Neutrophil (primary cell): ENCODE measurements at regions not wholly inside any gene's neighbourhood (a gene's known extent, or its start where the extent isn't known, plus 50 kb on each side); places are given as distances from the start of the nearest gene placed in this dataset.

ENCODE experiments used
- H3K27ac ChIP-seq: fragments of 200-600 bp; sonication (generic); 2 replicates; pipeline ENCODE4 v1.5.1; 2016; ENCODE audit warnings: mild to moderate bottlenecking, moderate library complexity
- H3K27me3 ChIP-seq: fragments of 200-600 bp; sonication (generic); 2 replicates; pipeline ENCODE4 v1.6.0; 2016; ENCODE audit warnings: mild to moderate bottlenecking
- H3K36me3 ChIP-seq: fragments of 200-600 bp; sonication (generic); 2 replicates; pipeline ENCODE4 v1.5.1; 2017
- H3K4me1 ChIP-seq, 2 experiments: fragments of 200-600 bp in 1 of 2; sonication (generic) in 1 of 2; 1 replicate in 1 of 2; 2 replicates in 1 of 2; pipeline versions ENCODE4 v1.5.1 to v1.6.1; 2013 to 2016; ENCODE audit warnings: low read depth in 1 of 2, low read length in 1 of 2, mild to moderate bottlenecking in 1 of 2, moderate library complexity in 1 of 2; ENCODE audit not compliant: control insufficient read depth in 1 of 2, insufficient read depth in 1 of 2
- H3K4me3 ChIP-seq, 2 experiments: fragments of 200-600 bp in 1 of 2; sonication (generic) in 1 of 2; 1 replicate in 1 of 2; 2 replicates in 1 of 2; pipeline ENCODE4 v1.5.1; 2013 to 2016; ENCODE audit warnings: low read depth in 1 of 2, low read length in 1 of 2, mild to moderate bottlenecking in 1 of 2, moderate library complexity in 1 of 2
- H3K9me3 ChIP-seq: fragments of 200-600 bp; sonication (generic); 2 replicates; pipeline ENCODE4 v1.5.1; 2016
- CTCF ChIP-seq: fragments of 200-600 bp; sonication (generic); IDR thresholded peaks from 2 replicates; pipeline ENCODE4 v1.5.1; 2016; ENCODE audit warnings: antibody characterized with exemption

- H3K9me3 ChIP-seq = no peaks in the 10 kb centered on the region
- no peaks in the 10 kb centered on the region for H3K36me3 ChIP-seq
- TF ChIP-seq CTCF = no peak
- peaks cover 5 to 10% of the 10 kb centered on the region in 2 experiments for H3K4me1 ChIP-seq
- peaks cover 70% of the 10 kb centered on the region for H3K27me3 ChIP-seq
- no peak overlapping the region for H3K27ac ChIP-seq
- no peak overlapping the region for H3K4me3 ChIP-seq
Measured at GRCh38 chrX:120001787-120002186, 58.2 kb upstream of the NKAP start.

GRCh38 chrX:120000490-120001246, 57.1 kb upstream of the NKAP start:
- Histone ChIP-seq H3K4me1 (peaks cover 5 to 10% of the 10 kb centered on the region in 2 experiments), H3K27me3 (peaks cover 81% of the 10 kb centered on the region), H3K9me3 (no peaks in the 10 kb centered on the region), H3K27ac (no peak overlapping the region), H3K36me3 (no peaks in the 10 kb centered on the region), H3K4me3 (no peak overlapping the region)
- TF ChIP-seq CTCF = no peak

- Histone ChIP-seq H3K4me1 (peaks cover 5 to 10% of the 10 kb centered on the region in 2 experiments), H3K27me3 (peaks cover 96% of the 10 kb centered on the region), H3K4me3 (no peak overlapping the region), H3K27ac (no peak overlapping the region), H3K36me3 (no peaks in the 10 kb centered on the region), H3K9me3 (no peaks in the 10 kb centered on the region)
- no peak for TF ChIP-seq CTCF
Measured at GRCh38 chrX:119999087-119999634, 55.6 kb upstream of the NKAP start.

- H3K27me3 ChIP-seq = peaks cover 100% of the 10 kb centered on the region
- H3K36me3 ChIP-seq = no peaks in the 10 kb centered on the region
- peaks cover 5 to 10% of the 10 kb centered on the region in 2 experiments for H3K4me1 ChIP-seq
- TF ChIP-seq CTCF = no peak
- no peak overlapping the region for H3K4me3 ChIP-seq
- no peak overlapping the region for H3K27ac ChIP-seq
- H3K9me3 ChIP-seq = no peaks in the 10 kb centered on the region
Measured at GRCh38 chrX:119997570-119997969, 54.0 kb upstream of the NKAP start.

GRCh38 chrX:119996600-119997524, 53.3 kb upstream of the NKAP start:
- H3K27ac ChIP-seq = no peak overlapping the region
- peaks cover 5 to 10% of the 10 kb centered on the region in 2 experiments for H3K4me1 ChIP-seq
- TF ChIP-seq CTCF = no peak
- H3K4me3 ChIP-seq = no peak overlapping the region
- no peaks in the 10 kb centered on the region for H3K36me3 ChIP-seq
- no peaks in the 10 kb centered on the region for H3K9me3 ChIP-seq
- H3K27me3 ChIP-seq = peaks cover 100% of the 10 kb centered on the region
